Bronchial epithelial cell (primary cell): ENCODE measurements at regions not wholly inside any gene's neighbourhood (a gene's known extent, or its start where the extent isn't known, plus 50 kb on each side); places are given as distances from the start of the nearest gene placed in this dataset.
A peak's percentile ranks its signal among the peaks of the same experiment; 100 is the strongest.

ENCODE experiments used
- DNase-seq: peaks from one replicate; pipeline ENCODE4 v3.0.0-alpha.2; 2010; ENCODE audit warnings: low read depth
- FAIRE-seq: peaks from 2 replicates; lab custom pipeline; 2011; peaks lifted over from hg19 to GRCh38; lab: Jason Lieb, UNC
- H3K27me3 ChIP-seq: 2 replicates; pipeline ENCODE4 v1.5.1; 2011; ENCODE audit warnings: low read length; ENCODE audit not compliant: control insufficient read depth, insufficient read depth
- H3K36me3 ChIP-seq: 2 replicates; pipeline ENCODE4 v1.5.1; 2011; ENCODE audit warnings: low read length; ENCODE audit not compliant: control insufficient read depth, insufficient read depth
- H3K4me3 ChIP-seq: 2 replicates; pipeline ENCODE4 v1.5.1; 2011; ENCODE audit warnings: mild to moderate bottlenecking, low read depth, low read length, control low read depth
- TF ChIP-seq, protein P1 (sequence below): IDR thresholded peaks from 2 replicates; pipeline ENCODE4 v1.5.1; 2011; ENCODE audit warnings: mild to moderate bottlenecking, moderate library complexity, low read length, control low read depth, inconsistent platforms; ENCODE audit not compliant: insufficient read depth, severe bottlenecking

DNA sequence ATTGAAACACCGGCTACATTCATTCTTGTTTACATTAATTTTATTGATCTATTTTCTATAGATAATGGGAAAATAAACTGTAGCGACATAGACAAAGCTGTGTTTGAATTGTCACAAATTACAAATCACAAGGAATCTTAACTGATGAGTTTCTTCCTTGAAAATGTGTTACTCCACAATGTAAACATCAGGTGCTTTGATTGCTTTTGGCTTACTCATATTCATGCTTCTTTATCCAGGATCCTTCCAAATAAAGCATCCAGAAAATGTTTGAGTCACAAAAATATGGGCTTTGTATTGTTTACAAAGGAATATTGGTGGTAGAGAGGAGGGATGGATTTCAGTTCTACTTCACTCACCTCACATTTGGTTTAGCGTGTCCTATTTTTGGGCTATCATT lies 64.0 kb downstream of the BMP2 start:
- Histone ChIP-seq H3K36me3 (no peaks in the 10 kb centered on the region), H3K4me3 (no peak overlapping the region), H3K27me3 (no peaks in the 10 kb centered on the region)
- FAIRE-seq (no peak), DNase-seq (peak; percentile 73)
- TF ChIP-seq, protein P1, sequence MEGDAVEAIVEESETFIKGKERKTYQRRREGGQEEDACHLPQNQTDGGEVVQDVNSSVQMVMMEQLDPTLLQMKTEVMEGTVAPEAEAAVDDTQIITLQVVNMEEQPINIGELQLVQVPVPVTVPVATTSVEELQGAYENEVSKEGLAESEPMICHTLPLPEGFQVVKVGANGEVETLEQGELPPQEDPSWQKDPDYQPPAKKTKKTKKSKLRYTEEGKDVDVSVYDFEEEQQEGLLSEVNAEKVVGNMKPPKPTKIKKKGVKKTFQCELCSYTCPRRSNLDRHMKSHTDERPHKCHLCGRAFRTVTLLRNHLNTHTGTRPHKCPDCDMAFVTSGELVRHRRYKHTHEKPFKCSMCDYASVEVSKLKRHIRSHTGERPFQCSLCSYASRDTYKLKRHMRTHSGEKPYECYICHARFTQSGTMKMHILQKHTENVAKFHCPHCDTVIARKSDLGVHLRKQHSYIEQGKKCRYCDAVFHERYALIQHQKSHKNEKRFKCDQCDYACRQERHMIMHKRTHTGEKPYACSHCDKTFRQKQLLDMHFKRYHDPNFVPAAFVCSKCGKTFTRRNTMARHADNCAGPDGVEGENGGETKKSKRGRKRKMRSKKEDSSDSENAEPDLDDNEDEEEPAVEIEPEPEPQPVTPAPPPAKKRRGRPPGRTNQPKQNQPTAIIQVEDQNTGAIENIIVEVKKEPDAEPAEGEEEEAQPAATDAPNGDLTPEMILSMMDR, result no peak

DNA sequence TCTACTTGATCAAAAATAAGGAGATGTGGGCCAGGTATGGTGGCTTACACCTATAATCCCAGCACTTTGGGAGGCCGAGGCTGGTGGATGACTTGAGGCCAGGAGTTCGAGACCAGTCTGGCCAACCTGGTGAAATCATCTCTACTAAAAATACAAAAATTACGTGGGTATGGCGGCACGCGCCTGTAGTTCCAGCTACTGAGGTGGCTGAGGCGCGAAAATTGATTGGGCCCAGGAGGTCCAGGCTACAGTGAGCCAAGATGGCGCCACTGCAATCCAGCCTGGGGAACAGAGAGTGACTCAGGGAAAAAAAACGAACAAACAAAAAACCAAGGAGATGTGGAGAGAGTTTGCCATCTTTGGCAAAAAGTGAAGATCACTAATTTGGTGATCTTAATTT lies 65.3 kb downstream of the BMP2 start:
- no peaks in the 10 kb centered on the region for H3K27me3 ChIP-seq
- H3K36me3 ChIP-seq, result no peaks in the 10 kb centered on the region
- no peak overlapping the region for H3K4me3 ChIP-seq
- TF ChIP-seq, protein P1, result no peak
- DNase-seq, result no peak
- FAIRE-seq, result no peak

- TF ChIP-seq, protein P1, result no peak
- no peak for FAIRE-seq
- H3K27me3 ChIP-seq, result no peaks in the 10 kb centered on the region
Observed at GRCh38 chr20:6835609-6836008, 68.1 kb downstream of the BMP2 start.

DNA sequence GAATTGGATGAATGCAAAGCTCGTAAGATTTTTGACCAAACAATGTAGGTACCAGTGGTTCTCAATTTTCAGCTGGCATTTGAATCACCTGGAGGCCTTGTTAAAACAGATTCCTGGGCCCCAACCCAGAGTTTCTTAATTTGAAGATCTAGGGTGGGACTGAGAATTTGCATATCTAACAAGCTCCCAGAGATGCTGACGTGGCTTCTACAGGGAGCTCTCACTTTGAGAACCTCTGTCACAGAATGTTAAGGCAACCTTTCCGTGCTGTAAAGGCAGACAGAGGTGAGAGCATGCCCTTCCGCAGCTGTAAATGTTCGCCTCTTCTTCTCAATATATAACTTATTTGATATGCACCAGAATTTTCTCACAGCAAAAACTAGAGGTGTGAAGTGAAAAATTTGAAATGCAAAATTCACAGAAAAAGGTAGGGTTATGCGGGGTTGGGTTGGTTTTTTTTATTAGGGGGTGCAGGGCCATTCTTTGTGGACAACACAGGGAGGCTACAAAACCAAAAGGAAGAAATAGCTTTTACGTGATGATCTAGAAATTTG lies 69.4 kb downstream of the BMP2 start:
- FAIRE-seq (no peak), DNase-seq (no peak)
- TF ChIP-seq, protein P1, result no peak
- Histone ChIP-seq H3K36me3 (no peaks in the 10 kb centered on the region), H3K4me3 (no peak overlapping the region), H3K27me3 (no peaks in the 10 kb centered on the region)

More at GRCh38 chr20:6835609-6836008, 68.1 kb downstream of the BMP2 start:
- no peak for DNase-seq
- H3K4me3 ChIP-seq, result no peak overlapping the region
- no peaks in the 10 kb centered on the region for H3K36me3 ChIP-seq

- Histone ChIP-seq H3K27me3 (no peaks in the 10 kb centered on the region), H3K4me3 (no peak overlapping the region), H3K36me3 (no peaks in the 10 kb centered on the region)
- TF ChIP-seq, protein P1, result no peak
- DNase-seq (no peak), FAIRE-seq (no peak)
Observed at GRCh38 chr20:6837730-6838129, 70.2 kb downstream of the BMP2 start.
